ENCODE measurements at regions not wholly inside any gene's neighbourhood (a gene's known extent, or its start where the extent isn't known, plus 50 kb on each side); places are given as distances from the start of the nearest gene placed in this dataset.

GRCh38 chr12:92991134-92991533 is 62.0 kb upstream of the EEA1 start:
- TF ChIP-seq REST (IDR thresholded peaks at IDR 0.05; ENCODE audit: unreplicated experiment) (no peak), JUNB (IDR thresholded peaks at IDR 0.05; ENCODE audit: unreplicated experiment) (no peak), CTCF (conservative IDR thresholded peaks at IDR 0.05; ENCODE audit: low read depth in 2 of 2) (no peak), EZH2 (IDR thresholded peaks at IDR 0.05; ENCODE audit: low read depth, unreplicated experiment) (no peak), POLR2AphosphoS5 (IDR thresholded peaks at IDR 0.05; ENCODE audit: low read depth) (no peak), EZH2phosphoT487 (IDR thresholded peaks at IDR 0.05; ENCODE audit: unreplicated experiment) (no peak), CREB1 (CRISPR knock-in tag; IDR thresholded peaks at IDR 0.05; ENCODE audit: low read depth) (no peak), NANOG (IDR thresholded peaks at IDR 0.05; ENCODE audit: borderline replicate concordance) (no peak)
